Stimulated activated naive B cell treated with anti-CD40 and anti-IgM and Interleukin-4, amounts not matched to agents 10 μg/mL and 1 μg/mL and 100 μg/mL, for 72 hours (primary cell): ENCODE measurements at regions not wholly inside any gene's neighbourhood (a gene's known extent, or its start where the extent isn't known, plus 50 kb on each side); places are given as distances from the start of the nearest gene placed in this dataset.

Experiments used
- ATAC-seq, 2 donors: fragments of 150-1000 bp; cut with Tn5 transposase; replicated peaks; 2 replicates each; pipeline ENCODE4 v1.10.0; 2021; ENCODE audit warnings: moderate library complexity in 1 of 2
- DNase-seq: peaks from one replicate; pipeline ENCODE4 v3.0.0; 2021
- H3K27ac Mint-ChIP-seq: one replicate; pipeline ENCODE4 v1.8.0; 2022; ENCODE audit warnings: mild to moderate bottlenecking, mixed read lengths
- H3K27me3 Mint-ChIP-seq, 2 donors: one replicate each; pipeline ENCODE4 v1.8.0; 2022; ENCODE audit warnings: mixed read lengths in 2 of 2
- H3K36me3 Mint-ChIP-seq, 2 donors: one replicate each; pipeline ENCODE4 v1.8.0; 2022; ENCODE audit warnings: mixed read lengths in 2 of 2, mild to moderate bottlenecking in 1 of 2
- H3K4me1 Mint-ChIP-seq, 2 donors: one replicate each; pipeline ENCODE4 v1.8.0; 2022; ENCODE audit warnings: mixed read lengths in 2 of 2, mild to moderate bottlenecking in 1 of 2
- H3K4me3 Mint-ChIP-seq, 2 donors: one replicate each; pipeline ENCODE4 v1.8.0; 2022; ENCODE audit warnings: mild to moderate bottlenecking in 2 of 2, mixed read lengths in 2 of 2, moderate library complexity in 1 of 2
- H3K9me3 Mint-ChIP-seq, 2 donors: one replicate each; pipeline ENCODE4 v1.8.0; 2022; ENCODE audit warnings: mixed read lengths in 2 of 2, mild to moderate bottlenecking in 1 of 2

DNA sequence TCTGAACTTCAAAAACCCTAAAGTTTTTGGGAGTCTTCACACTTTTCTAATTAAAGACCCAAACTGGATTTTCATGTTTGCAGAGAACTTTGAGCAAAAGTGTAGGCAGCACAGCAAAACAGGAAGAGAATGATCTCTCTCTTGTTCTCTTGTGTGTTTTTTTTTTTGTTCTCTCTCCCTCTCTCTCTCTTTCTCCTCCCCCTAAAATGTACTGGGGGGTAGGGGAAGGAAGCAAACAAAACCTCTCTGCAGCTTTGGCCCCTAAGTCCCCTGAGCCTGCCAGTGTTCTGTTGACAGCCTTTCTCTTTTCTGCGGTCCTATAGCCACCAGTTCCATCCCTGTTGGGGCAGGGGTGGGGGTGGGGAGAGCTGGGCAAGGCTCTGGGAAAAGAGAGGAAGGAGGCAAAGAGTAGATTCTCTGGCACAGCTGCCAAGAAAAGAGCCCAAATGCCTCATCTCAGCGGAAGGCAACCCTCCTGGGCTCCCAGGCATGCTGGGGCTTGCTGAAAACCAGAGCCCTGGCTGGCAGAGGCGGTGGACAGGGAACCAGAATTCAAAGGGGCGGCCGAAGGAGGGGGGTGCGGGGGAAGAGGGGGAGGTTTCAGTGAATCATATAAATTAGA, 295.3 kb downstream of the SOX9 start:
- no peak for ATAC-seq
- H3K4me3 Mint-ChIP-seq: no peak overlapping the region
- H3K4me1 Mint-ChIP-seq: peaks cover 5 to 13% of the 10 kb centered on the region in 2 donors
- H3K27me3 Mint-ChIP-seq: peaks cover 0 to 4% of the 10 kb centered on the region in 2 donors
- DNase-seq: no peak
- H3K36me3 Mint-ChIP-seq: peaks cover 0 to 5% of the 10 kb centered on the region in 2 donors
- H3K27ac Mint-ChIP-seq: no peak overlapping the region
- peaks cover 14 to 16% of the 10 kb centered on the region in 2 donors for H3K9me3 Mint-ChIP-seq

DNA sequence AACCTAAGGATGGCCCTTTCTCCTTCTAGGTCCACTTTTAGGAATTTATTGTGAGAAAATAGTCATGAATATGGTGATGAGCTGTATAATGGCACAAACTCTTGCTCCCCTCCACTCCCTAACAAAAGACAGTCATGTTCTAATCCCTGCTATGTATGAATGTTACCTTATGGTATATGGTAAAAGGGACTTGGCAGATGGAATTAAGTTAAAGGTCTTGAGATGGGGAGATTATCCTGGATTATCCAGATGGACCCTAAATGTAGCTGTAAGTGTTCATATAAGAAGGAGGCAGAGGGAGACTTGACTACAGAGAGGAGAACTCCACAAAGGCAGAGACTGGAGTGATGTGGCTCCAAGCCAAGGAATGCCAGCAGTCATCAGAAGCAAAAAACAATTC, 296.1 kb downstream of the SOX9 start:
- ATAC-seq (no peak), DNase-seq (no peak)
- Mint-ChIP-seq H3K27me3 (peaks cover 0 to 4% of the 10 kb centered on the region in 2 donors), H3K4me1 (peaks cover 11 to 20% of the 10 kb centered on the region in 2 donors), H3K27ac (no peak overlapping the region), H3K36me3 (peaks cover 0 to 5% of the 10 kb centered on the region in 2 donors), H3K9me3 (peaks cover 14 to 16% of the 10 kb centered on the region in 2 donors), H3K4me3 (no peak overlapping the region)

DNA sequence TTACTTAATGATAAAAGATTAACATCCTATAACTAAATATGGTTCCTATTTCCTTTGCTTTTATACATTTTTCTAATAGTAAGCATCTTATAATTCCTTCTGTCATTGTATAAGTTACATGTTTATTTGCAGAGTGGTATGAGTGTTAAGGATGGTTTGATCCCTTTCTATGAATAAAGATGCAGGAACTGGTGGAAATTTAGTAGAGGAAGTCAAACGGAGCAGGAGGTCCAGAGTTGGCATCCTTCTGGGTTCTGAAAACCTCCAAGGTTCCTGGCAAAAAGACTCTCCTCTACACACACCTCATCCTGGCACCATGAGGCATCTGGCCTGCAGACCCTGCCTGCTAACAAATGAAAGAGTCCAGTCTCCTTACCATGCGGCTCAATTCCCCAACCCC, 296.8 kb downstream of the SOX9 start:
- H3K36me3 Mint-ChIP-seq: peaks cover 0 to 5% of the 10 kb centered on the region in 2 donors
- H3K27ac Mint-ChIP-seq: no peak overlapping the region
- no peak overlapping the region for H3K4me3 Mint-ChIP-seq
- ATAC-seq: no peak
- H3K27me3 Mint-ChIP-seq: peaks cover 0 to 4% of the 10 kb centered on the region in 2 donors
- H3K4me1 Mint-ChIP-seq: peaks cover 13 to 22% of the 10 kb centered on the region in 2 donors
- DNase-seq: no peak
- peaks cover 14 to 16% of the 10 kb centered on the region in 2 donors for H3K9me3 Mint-ChIP-seq

DNA sequence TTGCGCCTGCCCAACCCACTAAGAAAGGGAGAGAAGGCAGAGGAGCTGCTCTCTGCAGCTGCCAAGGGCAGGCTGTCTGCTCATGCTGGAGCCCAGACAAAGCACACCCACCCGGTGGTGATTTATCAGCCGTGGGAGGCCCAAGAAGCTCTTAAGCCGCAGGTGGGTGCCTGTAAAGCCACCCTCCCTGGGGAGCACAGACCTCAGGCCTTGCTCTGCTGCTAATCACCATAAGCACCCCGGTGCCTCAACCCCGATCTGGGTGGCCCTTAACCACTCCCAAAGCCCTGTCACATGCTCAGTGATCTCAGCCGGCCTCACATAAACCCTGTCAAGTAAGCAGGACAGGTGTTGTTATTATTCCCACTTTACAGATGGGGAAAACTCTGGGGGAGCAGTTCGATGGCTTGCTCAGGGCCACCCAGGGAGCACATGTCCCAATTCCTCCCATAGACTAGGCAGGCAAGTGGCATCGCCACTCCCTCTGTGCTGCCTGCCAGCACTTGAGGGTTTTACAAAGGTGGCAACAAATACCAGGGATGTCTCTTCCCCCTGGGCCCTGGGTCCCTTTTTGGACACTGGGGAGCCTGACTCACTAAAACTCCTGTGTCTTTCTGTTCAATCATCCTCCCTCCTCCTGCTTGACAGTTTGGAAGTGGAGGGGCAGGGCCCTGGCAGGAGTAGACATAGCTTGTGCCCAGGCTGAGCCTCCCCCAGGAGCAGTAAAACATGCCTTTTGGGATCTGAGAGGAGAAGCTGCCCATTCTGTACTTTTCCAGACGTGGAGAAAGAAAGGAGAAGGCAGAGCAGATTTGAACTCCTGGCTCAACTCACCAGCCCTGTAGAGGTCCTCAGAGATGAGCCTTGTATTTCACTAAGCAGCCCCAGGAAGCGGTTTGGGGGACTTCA, 299.3 kb downstream of the SOX9 start:
- H3K9me3 Mint-ChIP-seq: peaks cover 15 to 24% of the 10 kb centered on the region in 2 donors
- H3K4me1 Mint-ChIP-seq: peaks cover 26 to 29% of the 10 kb centered on the region in 2 donors
- H3K27me3 Mint-ChIP-seq: peaks cover 0 to 4% of the 10 kb centered on the region in 2 donors
- ATAC-seq (peak; percentile 9 to 16), DNase-seq (peak; percentile 24)
- H3K4me3 Mint-ChIP-seq: no peak overlapping the region
- H3K36me3 Mint-ChIP-seq: peaks cover 0 to 9% of the 10 kb centered on the region in 2 donors
- H3K27ac Mint-ChIP-seq: no peak overlapping the region

DNA sequence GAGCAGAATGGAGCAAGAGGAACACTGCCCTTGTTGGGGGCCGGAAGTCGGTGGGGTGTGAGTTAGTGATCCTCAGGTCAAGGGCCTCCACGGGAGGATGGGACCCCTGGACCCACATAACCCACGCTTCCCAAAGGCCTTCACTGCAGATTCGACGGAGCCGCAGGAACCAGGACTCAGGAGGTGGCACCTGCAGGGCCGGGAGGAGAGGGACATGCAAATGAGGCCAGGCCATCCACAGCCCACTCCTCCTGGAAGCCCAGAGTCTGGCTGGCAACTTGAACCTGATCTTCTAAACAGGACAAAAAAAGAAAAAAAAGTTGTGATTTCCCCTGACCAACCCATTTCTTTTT, 299.9 kb downstream of the SOX9 start:
- peaks cover 0 to 9% of the 10 kb centered on the region in 2 donors for H3K36me3 Mint-ChIP-seq
- ATAC-seq (no peak), DNase-seq (no peak)
- no peak overlapping the region for H3K4me3 Mint-ChIP-seq
- peaks cover 0 to 4% of the 10 kb centered on the region in 2 donors for H3K27me3 Mint-ChIP-seq
- H3K27ac Mint-ChIP-seq: peak overlapping the region; percentile 90
- peaks cover 29% of the 10 kb centered on the region in 2 donors for H3K4me1 Mint-ChIP-seq
- H3K9me3 Mint-ChIP-seq: peaks cover 13 to 22% of the 10 kb centered on the region in 2 donors

DNA sequence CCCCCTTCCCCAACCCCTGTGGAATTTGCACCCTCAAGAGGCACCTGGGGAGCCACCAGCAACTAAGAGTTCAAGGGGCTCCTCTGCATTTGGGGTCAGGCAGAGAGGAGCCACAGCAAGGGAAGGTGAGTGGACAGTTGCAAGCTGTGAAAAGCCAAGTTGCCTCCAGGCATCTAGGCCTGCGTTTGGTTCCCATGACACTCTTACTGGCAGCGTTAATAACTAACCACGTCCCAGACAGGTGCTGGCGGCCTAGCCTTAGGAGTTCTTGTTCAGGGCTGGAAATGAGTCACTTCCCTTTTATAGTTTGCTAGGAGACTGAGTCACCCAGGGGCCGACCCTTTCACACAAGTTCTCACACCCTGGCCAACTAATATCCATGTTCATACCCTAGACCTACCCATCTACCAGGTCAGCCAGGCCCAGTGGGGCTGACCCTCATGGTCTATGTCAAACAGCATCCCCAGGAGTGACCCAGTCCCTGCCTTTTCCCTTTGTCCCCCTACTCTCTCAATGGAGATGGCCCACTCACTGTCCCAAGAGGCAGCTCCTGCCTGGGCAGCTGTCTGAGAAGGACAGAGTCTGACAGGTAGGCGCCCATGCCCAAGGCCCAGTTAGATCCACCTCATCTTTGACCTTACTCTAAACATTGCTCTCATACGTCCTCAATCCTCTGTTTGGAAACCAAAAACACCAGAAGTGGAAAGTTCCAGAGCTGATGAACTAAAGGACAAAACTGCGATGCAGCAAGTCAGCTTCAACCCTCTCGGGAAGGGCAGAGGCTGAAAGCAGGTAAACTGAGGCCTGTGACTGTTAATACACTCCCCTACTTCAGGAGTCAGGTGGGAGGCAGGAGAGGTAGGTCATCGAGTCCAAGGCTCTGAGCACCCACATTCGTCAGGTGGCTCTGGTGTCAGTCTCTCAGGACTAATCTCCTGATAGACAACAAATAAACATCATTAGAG, 300.6 kb downstream of the SOX9 start:
- ATAC-seq (peak; percentile 83), DNase-seq (peak; percentile 60)
- H3K27ac Mint-ChIP-seq: peak overlapping the region; percentile 90
- peaks cover 29% of the 10 kb centered on the region in 2 donors for H3K4me1 Mint-ChIP-seq
- H3K27me3 Mint-ChIP-seq: peaks cover 0 to 4% of the 10 kb centered on the region in 2 donors
- H3K9me3 Mint-ChIP-seq: peaks cover 15 to 22% of the 10 kb centered on the region in 2 donors
- H3K4me3 Mint-ChIP-seq: no peak overlapping the region
- peaks cover 0 to 9% of the 10 kb centered on the region in 2 donors for H3K36me3 Mint-ChIP-seq

DNA sequence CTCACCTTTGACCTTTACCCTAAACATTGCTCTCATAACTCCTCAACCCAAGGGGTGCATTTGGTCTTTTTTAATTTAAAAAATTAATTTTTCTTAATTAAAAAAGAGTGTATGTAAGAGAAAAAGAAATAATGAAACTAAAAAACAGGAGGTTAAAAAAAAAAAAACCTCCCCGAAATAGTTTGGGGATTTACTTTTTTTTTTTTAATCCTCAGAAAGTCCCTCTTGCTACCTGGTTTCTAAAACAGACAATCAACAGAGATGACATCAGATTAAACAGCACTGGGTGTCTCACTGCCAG, 301.3 kb downstream of the SOX9 start:
- Mint-ChIP-seq H3K36me3 (peaks cover 0 to 9% of the 10 kb centered on the region in 2 donors), H3K4me3 (no peak overlapping the region), H3K27me3 (peaks cover 0 to 4% of the 10 kb centered on the region in 2 donors), H3K9me3 (peaks cover 14 to 18% of the 10 kb centered on the region in 2 donors), H3K27ac (peak overlapping the region; percentile 88), H3K4me1 (peaks cover 29% of the 10 kb centered on the region in 2 donors)
- ATAC-seq (no peak), DNase-seq (no peak)

DNA sequence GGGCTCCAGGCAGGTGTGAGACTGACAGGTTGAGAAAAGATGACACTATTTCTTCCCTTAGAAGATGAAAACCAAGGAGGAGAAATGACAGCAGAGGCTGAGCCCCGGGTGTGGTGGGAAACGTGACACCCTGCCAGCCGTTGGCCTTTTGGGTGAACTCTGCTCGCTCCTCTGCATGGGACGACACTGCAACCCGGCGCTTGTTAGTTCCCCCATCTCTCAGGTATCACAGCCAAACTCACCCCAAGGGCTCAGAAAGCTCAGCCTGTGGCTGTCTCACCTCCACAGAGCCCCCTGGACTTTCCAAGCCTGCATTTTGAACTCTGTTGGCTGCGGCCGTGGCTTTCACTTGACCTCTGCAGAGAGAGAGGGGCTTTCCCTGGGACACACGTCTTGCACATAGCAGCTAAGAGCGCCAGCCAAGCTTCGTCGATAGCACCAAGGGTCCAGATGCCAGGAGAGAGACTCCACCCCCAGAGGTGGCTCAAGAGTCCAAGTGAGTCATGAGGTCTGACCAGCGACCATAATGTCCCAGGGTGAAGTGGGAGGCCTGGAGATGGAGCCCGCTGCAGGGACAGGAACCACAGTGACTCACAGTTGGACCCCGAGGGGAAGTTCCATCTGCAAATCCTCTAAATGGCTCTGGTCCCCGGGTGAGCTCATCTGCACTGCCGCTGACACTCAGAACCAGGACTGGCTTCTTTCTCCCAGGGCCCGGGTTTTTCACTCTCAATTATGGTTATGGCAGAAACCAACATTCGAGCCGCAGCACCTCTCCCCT, 301.9 kb downstream of the SOX9 start:
- DNase-seq (peak; percentile 61), ATAC-seq (peak; percentile 56)
- Mint-ChIP-seq H3K9me3 (peaks cover 14 to 18% of the 10 kb centered on the region in 2 donors), H3K27me3 (peaks cover 0 to 4% of the 10 kb centered on the region in 2 donors), H3K27ac (peak overlapping the region; percentile 88), H3K4me1 (peaks cover 29% of the 10 kb centered on the region in 2 donors), H3K4me3 (peak overlapping the region in 1 of 2 donors; percentile 15), H3K36me3 (peaks cover 0 to 9% of the 10 kb centered on the region in 2 donors)

DNA sequence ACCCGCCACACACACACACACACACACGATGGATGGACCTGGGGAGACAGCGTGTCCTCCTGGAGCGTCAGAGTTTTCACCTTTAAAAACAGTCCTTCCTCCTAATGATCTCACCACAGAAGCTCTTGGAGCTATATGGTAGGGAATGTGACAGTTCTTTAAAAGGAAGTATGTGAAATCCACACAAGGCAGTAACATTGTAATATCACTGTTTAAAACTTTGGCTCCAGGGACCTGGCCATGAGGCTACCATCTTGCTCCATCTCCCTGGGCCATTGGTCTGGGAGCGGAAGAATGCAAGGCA, 302.4 kb downstream of the SOX9 start:
- Mint-ChIP-seq H3K27ac (peak overlapping the region; percentile 88), H3K27me3 (peaks cover 0 to 2% of the 10 kb centered on the region in 2 donors), H3K9me3 (peaks cover 11 to 15% of the 10 kb centered on the region in 2 donors), H3K4me3 (no peak overlapping the region), H3K36me3 (peaks cover 0 to 7% of the 10 kb centered on the region in 2 donors), H3K4me1 (peaks cover 29% of the 10 kb centered on the region in 2 donors)
- DNase-seq (no peak), ATAC-seq (no peak)

DNA sequence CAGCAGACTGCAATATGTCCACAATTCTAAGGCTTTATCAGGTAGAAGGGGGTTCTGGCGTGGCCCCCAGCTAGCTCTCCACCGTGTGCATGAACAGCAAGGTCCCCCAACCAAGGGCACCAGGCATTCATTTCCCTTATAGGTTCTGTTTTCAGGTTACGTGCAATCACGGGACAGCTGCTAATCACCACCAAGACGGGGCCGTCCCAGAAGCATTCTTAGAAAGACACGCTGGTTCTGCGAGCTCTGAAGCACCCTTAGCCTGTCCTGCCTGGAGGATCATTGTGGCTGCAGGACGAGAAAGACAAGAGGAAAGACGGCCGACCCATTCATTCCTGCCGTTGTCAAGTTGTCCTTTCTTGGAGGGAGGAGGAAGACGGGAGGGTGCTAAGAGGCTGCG, 302.9 kb downstream of the SOX9 start:
- Mint-ChIP-seq H3K4me1 (peaks cover 29% of the 10 kb centered on the region in 2 donors), H3K4me3 (no peak overlapping the region), H3K9me3 (peaks cover 9 to 13% of the 10 kb centered on the region in 2 donors), H3K36me3 (peaks cover 0 to 5% of the 10 kb centered on the region in 2 donors), H3K27me3 (no peaks in the 10 kb centered on the region), H3K27ac (peak overlapping the region; percentile 82)
- DNase-seq (no peak), ATAC-seq (no peak)

DNA sequence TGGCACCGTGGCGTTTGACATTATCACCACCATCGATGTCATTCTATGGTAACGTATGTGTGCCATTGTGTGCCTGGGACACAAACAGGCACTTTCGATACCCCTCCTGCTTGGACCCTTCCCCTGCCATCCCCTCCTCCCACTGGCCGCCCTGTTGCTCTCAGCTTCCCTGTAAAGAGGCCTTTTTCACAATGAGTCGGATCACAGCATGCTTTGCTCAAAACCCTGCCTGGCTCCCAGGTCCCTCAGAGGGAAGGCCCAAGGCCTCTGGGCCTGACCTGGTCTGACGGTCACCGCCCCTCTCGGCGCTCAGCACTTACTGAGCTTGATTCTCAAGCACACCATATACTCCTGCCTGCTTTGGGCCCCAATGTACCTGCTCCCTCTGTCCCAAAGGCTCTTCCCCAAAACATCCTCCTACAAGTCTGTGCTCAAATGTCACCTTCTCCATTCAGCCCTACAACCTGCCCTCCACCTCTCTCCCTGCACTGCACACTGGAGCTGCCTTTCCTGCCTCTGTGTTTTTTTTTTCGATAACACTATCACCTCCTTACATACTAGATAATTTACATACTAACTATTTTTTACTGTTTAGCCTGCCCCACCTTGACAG, 303.8 kb downstream of the SOX9 start:
- DNase-seq: no peak
- peak overlapping the region; percentile 72 for H3K27ac Mint-ChIP-seq
- no peaks in the 10 kb centered on the region for H3K27me3 Mint-ChIP-seq
- ATAC-seq: no peak
- H3K9me3 Mint-ChIP-seq: peaks cover 6 to 13% of the 10 kb centered on the region in 2 donors
- H3K36me3 Mint-ChIP-seq: peaks cover 0 to 5% of the 10 kb centered on the region in 2 donors
- no peak overlapping the region for H3K4me3 Mint-ChIP-seq
- peaks cover 29% of the 10 kb centered on the region in 2 donors for H3K4me1 Mint-ChIP-seq

DNA sequence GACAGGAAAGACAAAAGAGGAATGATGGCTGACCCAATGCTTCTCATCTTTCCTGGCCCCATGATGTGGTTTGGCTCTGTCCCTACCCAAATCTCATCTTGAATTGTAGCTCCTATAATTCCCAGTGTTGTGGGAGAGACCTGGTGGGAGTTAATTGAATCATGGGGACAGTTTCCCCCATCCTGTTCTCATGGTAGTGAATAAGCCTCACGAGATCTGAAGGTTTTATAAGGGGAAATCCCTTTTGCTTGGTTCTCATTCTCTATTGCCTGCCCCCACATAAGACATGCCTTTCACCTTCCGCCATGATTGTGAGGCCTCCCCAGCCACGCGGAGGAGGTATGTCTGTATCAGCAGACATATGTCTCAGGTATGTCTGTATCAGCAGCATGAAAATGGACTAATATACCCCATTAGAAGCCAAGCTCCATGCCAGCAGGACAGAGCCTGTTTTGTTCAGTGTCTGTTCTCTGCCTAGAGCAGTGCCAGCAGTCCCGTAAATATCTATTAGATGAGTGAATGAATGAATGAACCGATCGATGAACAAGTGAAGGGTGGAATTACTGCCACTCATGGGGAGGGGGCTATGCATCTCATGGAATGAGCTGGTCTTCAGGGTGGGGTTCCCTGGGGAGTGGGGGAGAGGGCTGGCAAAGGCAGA, 304.4 kb downstream of the SOX9 start:
- ATAC-seq: no peak
- no peak for DNase-seq
- no peaks in the 10 kb centered on the region for H3K27me3 Mint-ChIP-seq
- peaks cover 0 to 5% of the 10 kb centered on the region in 2 donors for H3K36me3 Mint-ChIP-seq
- H3K4me1 Mint-ChIP-seq: peaks cover 25 to 27% of the 10 kb centered on the region in 2 donors
- H3K4me3 Mint-ChIP-seq: no peak overlapping the region
- H3K9me3 Mint-ChIP-seq: peaks cover 6 to 13% of the 10 kb centered on the region in 2 donors
- peak overlapping the region; percentile 72 for H3K27ac Mint-ChIP-seq

DNA sequence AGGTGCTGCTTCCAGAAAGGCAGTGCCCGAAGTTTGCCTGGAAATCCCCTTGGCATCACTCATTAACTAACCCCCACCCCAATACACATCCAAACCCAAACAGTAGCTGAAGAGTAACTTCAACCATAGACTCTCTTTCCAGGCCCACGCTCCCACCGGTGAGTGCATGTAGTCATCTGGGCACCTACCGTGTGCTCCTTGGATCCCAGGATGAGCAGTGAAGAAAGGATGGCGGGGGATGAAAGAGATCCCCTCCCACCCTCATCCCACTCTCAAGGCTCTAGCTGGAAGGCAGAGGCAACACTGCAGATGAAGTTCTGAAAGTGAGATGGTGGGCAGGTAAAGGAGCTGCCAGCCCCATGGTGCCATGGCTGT, 305.0 kb downstream of the SOX9 start:
- no peak for ATAC-seq
- Mint-ChIP-seq H3K4me1 (peaks cover 20 to 27% of the 10 kb centered on the region in 2 donors), H3K9me3 (peaks cover 6 to 13% of the 10 kb centered on the region in 2 donors)

More for the DNA sequence above, 305.0 kb downstream of the SOX9 start:
- Mint-ChIP-seq H3K27ac (no peak overlapping the region), H3K4me3 (no peak overlapping the region), H3K36me3 (peaks cover 0 to 5% of the 10 kb centered on the region in 2 donors), H3K27me3 (peaks cover under 1 to 3% of the 10 kb centered on the region in 2 donors)
- DNase-seq: no peak
